ENCODE measurements at regions not wholly inside any gene's neighbourhood (a gene's known extent, or its start where the extent isn't known, plus 50 kb on each side); places are given as distances from the start of the nearest gene placed in this dataset.
"Not testable (repeated sequence)": the region's sequence is repeated elsewhere in the genome, so short reads cannot be mapped to it uniquely, and the experiment has no call there.

- H3K27me3 Mint-ChIP-seq: no peaks in the 10 kb centered on the region
- DNase-seq (ENCODE audit: low spot score, unreplicated experiment): no peak
- H3K9me3 Mint-ChIP-seq (ENCODE audit: low read depth): peaks cover 3% of the 10 kb centered on the region
- H3K27ac Mint-ChIP-seq: no peak overlapping the region
- peaks cover 6% of the 10 kb centered on the region for H3K4me1 Mint-ChIP-seq (ENCODE audit: low read depth)
- H3K4me3 Mint-ChIP-seq (ENCODE audit: low read depth): no peak overlapping the region
- H3K36me3 Mint-ChIP-seq (ENCODE audit: insufficient read depth): no peaks in the 10 kb centered on the region
- TF ChIP-seq CTCF (IDR thresholded peaks at IDR 0.05; ENCODE audit: unreplicated experiment): no peak
Measured at GRCh38 chr11:80719292-80719646, 1278.4 kb upstream of the TENM4 start.

- DNase-seq (ENCODE audit: low spot score, unreplicated experiment): no peak
- no peak for TF ChIP-seq CTCF (IDR thresholded peaks at IDR 0.05; ENCODE audit: unreplicated experiment)
- peaks cover 6% of the 10 kb centered on the region for H3K4me1 Mint-ChIP-seq (ENCODE audit: low read depth)
- H3K9me3 Mint-ChIP-seq (ENCODE audit: low read depth): peaks cover 3% of the 10 kb centered on the region
- no peaks in the 10 kb centered on the region for H3K27me3 Mint-ChIP-seq
- H3K36me3 Mint-ChIP-seq (ENCODE audit: insufficient read depth): no peaks in the 10 kb centered on the region
- no peak overlapping the region for H3K4me3 Mint-ChIP-seq (ENCODE audit: low read depth)
- H3K27ac Mint-ChIP-seq: no peak overlapping the region
Measured at GRCh38 chr11:80718611-80719291, 1277.9 kb upstream of the TENM4 start.

GRCh38 chr11:80702264-80702663, 1261.4 kb upstream of the TENM4 start:
- Mint-ChIP-seq H3K27me3 (no peaks in the 10 kb centered on the region), H3K27ac (no peak overlapping the region)
- no peak for DNase-seq (ENCODE audit: low spot score, unreplicated experiment)

GRCh38 chr11:80700386-80700785, 1259.6 kb upstream of the TENM4 start:
- no peaks in the 10 kb centered on the region for H3K27me3 Mint-ChIP-seq
- H3K4me1 Mint-ChIP-seq (ENCODE audit: low read depth): peaks cover 5% of the 10 kb centered on the region
- no peak overlapping the region for H3K27ac Mint-ChIP-seq
- no peak for DNase-seq (ENCODE audit: low spot score, unreplicated experiment)
- TF ChIP-seq CTCF (IDR thresholded peaks at IDR 0.05; ENCODE audit: unreplicated experiment): no peak
- H3K4me3 Mint-ChIP-seq (ENCODE audit: low read depth): no peak overlapping the region
- H3K9me3 Mint-ChIP-seq (ENCODE audit: low read depth): peaks cover 8% of the 10 kb centered on the region
- no peaks in the 10 kb centered on the region for H3K36me3 Mint-ChIP-seq (ENCODE audit: insufficient read depth)

More at GRCh38 chr11:80702264-80702663, 1261.4 kb upstream of the TENM4 start:
- no peak for TF ChIP-seq CTCF (IDR thresholded peaks at IDR 0.05; ENCODE audit: unreplicated experiment)
- peaks cover 19% of the 10 kb centered on the region for H3K9me3 Mint-ChIP-seq (ENCODE audit: low read depth)
- no peak overlapping the region for H3K4me3 Mint-ChIP-seq (ENCODE audit: low read depth)
- no peaks in the 10 kb centered on the region for H3K36me3 Mint-ChIP-seq (ENCODE audit: insufficient read depth)
- peaks cover 5% of the 10 kb centered on the region for H3K4me1 Mint-ChIP-seq (ENCODE audit: low read depth)

GRCh38 chr11:80699406-80700177, 1258.8 kb upstream of the TENM4 start:
- H3K27ac Mint-ChIP-seq: peak overlapping the region; percentile 75
- not testable (repeated sequence) for H3K9me3 Mint-ChIP-seq (ENCODE audit: low read depth); H3K36me3 Mint-ChIP-seq (ENCODE audit: insufficient read depth); H3K4me3 Mint-ChIP-seq (ENCODE audit: low read depth); DNase-seq (ENCODE audit: low spot score, unreplicated experiment); H3K4me1 Mint-ChIP-seq (ENCODE audit: low read depth); H3K27me3 Mint-ChIP-seq

GRCh38 chr11:80698637-80699036, 1257.8 kb upstream of the TENM4 start:
- Mint-ChIP-seq H3K27me3 (no peaks in the 10 kb centered on the region), H3K27ac (no peak overlapping the region), H3K9me3 (ENCODE audit: low read depth) (no peaks in the 10 kb centered on the region), H3K36me3 (ENCODE audit: insufficient read depth) (no peaks in the 10 kb centered on the region), H3K4me3 (ENCODE audit: low read depth) (no peak overlapping the region), H3K4me1 (ENCODE audit: low read depth) (peaks cover 5% of the 10 kb centered on the region)
- TF ChIP-seq CTCF (IDR thresholded peaks at IDR 0.05; ENCODE audit: unreplicated experiment): no peak
- DNase-seq (ENCODE audit: low spot score, unreplicated experiment): no peak

Data from progenitor cell of endocrine pancreas (in vitro differentiated cells).